Colonic mucosa (tissue), 4 donors: ENCODE measurements at regions not wholly inside any gene's neighbourhood (a gene's known extent, or its start where the extent isn't known, plus 50 kb on each side); places are given as distances from the start of the nearest gene placed in this dataset.

Experiments used
- DNase-seq: peaks from one replicate; pipeline ENCODE4 v3.0.0-alpha.2; 2020
- H3K27ac ChIP-seq: fragments of 200-600 bp; one replicate; pipeline ENCODE4 v1.8.0; 2021
- H3K27me3 ChIP-seq: fragments of 200-600 bp; one replicate; pipeline ENCODE4 v1.8.0; 2021
- H3K36me3 ChIP-seq: fragments of 200-600 bp; one replicate; pipeline ENCODE4 v1.8.0; 2021
- H3K4me1 ChIP-seq: fragments of 200-600 bp; one replicate; pipeline ENCODE4 v1.8.0; 2021; ENCODE audit warnings: mild to moderate bottlenecking
- H3K4me3 ChIP-seq: fragments of 200-600 bp; one replicate; pipeline ENCODE4 v1.8.0; 2021
- H3K9ac ChIP-seq, 2 donors: one replicate each; pipeline ENCODE4 v1.7.0; 2013; ENCODE audit warnings: control low read depth in 2 of 2, low read depth in 2 of 2, low read length in 2 of 2
- H3K9me3 ChIP-seq: fragments of 200-600 bp; one replicate; pipeline ENCODE4 v1.8.0; 2021
- CTCF ChIP-seq: fragments of 200-600 bp; IDR thresholded peaks from one replicate; pipeline ENCODE4 v1.8.0; 2022; ENCODE audit warnings: antibody characterized with exemption, mild to moderate bottlenecking
- intact Hi-C: fragments of 100-400 bp; cut with DNase I; formaldehyde crosslinking; loops from one replicate; pipeline ENCODE4 v1.14.1; 2022
- donor health status: healthy.
- donor health status: DM: no; HTN: no; CAD: no.
- donor health status: DM: no; HTN: no; CAD: no.

DNA sequence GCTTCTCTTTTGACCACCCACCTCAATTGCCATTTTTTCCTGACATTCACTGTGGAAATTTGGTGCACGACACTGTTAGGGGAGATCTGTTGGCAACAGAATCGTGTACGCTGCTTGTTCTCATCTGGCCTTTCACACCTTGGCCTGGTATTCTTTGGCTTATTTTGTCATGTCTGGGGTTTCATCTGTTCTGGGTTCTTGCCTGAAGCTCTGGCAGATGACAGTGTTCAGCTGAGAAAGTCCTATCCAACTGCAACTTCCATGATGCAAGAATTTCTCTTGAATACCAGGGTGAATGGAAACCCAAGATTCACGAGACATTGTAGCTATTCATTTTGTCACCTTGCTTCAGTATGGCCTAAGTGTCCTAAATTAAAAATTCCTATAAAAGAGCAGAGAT lies 82.6 kb upstream of the CELF2 start:
- H3K27me3 ChIP-seq: no peaks in the 10 kb centered on the region
- no peak for TF ChIP-seq CTCF
- H3K9me3 ChIP-seq: no peaks in the 10 kb centered on the region
- H3K4me1 ChIP-seq: no peaks in the 10 kb centered on the region
- no peak for DNase-seq
- no peak overlapping the region for H3K4me3 ChIP-seq
- H3K27ac ChIP-seq: no peak overlapping the region
- H3K9ac ChIP-seq: no peak overlapping the region
- intact Hi-C loops: no loop called here
- no peaks in the 10 kb centered on the region for H3K36me3 ChIP-seq

GRCh38 chr10:10938676-10939075 lies 79.0 kb upstream of the CELF2 start:
- Histone ChIP-seq H3K4me1 (no peaks in the 10 kb centered on the region), H3K9ac (no peak overlapping the region), H3K4me3 (no peak overlapping the region), H3K36me3 (no peaks in the 10 kb centered on the region), H3K27ac (no peak overlapping the region), H3K27me3 (no peaks in the 10 kb centered on the region), H3K9me3 (no peaks in the 10 kb centered on the region)
- intact Hi-C loops: no loop called here
- no peak for DNase-seq
- TF ChIP-seq CTCF: no peak

- intact Hi-C loops: no loop called here
- H3K9me3 ChIP-seq: no peaks in the 10 kb centered on the region
- TF ChIP-seq CTCF: no peak
- no peak overlapping the region for H3K9ac ChIP-seq
- H3K4me3 ChIP-seq: no peak overlapping the region
- H3K36me3 ChIP-seq: no peaks in the 10 kb centered on the region
- H3K4me1 ChIP-seq: no peaks in the 10 kb centered on the region
- DNase-seq: no peak
- no peaks in the 10 kb centered on the region for H3K27me3 ChIP-seq
- no peak overlapping the region for H3K27ac ChIP-seq
Observed at GRCh38 chr10:10941127-10941730, 76.4 kb upstream of the CELF2 start.

GRCh38 chr10:10942441-10942840 lies 75.2 kb upstream of the CELF2 start:
- no peak for TF ChIP-seq CTCF
- no peak for DNase-seq
- H3K36me3 ChIP-seq: no peaks in the 10 kb centered on the region

GRCh38 chr10:10946081-10946480 lies 71.6 kb upstream of the CELF2 start:
- TF ChIP-seq CTCF: no peak
- no peaks in the 10 kb centered on the region for H3K27me3 ChIP-seq
- H3K36me3 ChIP-seq: no peaks in the 10 kb centered on the region
- no peak overlapping the region for H3K4me3 ChIP-seq
- H3K9me3 ChIP-seq: no peaks in the 10 kb centered on the region
- no peaks in the 10 kb centered on the region for H3K4me1 ChIP-seq
- H3K9ac ChIP-seq: no peak overlapping the region
- intact Hi-C loops: no loop called here
- no peak for DNase-seq
- H3K27ac ChIP-seq: no peak overlapping the region

More at GRCh38 chr10:10942441-10942840, 75.2 kb upstream of the CELF2 start:
- Histone ChIP-seq H3K9ac (no peak overlapping the region), H3K27ac (no peak overlapping the region), H3K27me3 (no peaks in the 10 kb centered on the region), H3K4me3 (no peak overlapping the region), H3K9me3 (no peaks in the 10 kb centered on the region), H3K4me1 (no peaks in the 10 kb centered on the region)
- intact Hi-C loops: no loop called here
